ENCODE measurements at regions not wholly inside any gene's neighbourhood (a gene's known extent, or its start where the extent isn't known, plus 50 kb on each side); places are given as distances from the start of the nearest gene placed in this dataset.

- H3K4me3 ChIP-seq (replicated peaks in 1 of 2; ENCODE audit: low read depth in 2 of 2, low read length in 2 of 2), result no peak overlapping the region
- DNase-seq (ENCODE audit: low read depth in 2 of 2), result no peak
- TF ChIP-seq CTCF (IDR thresholded peaks at IDR 0.05; ENCODE audit: low read depth, low read length), result no peak
Measured at GRCh38 chr3:1775321-1775720, 323.3 kb upstream of the CNTN4 start.

DNA sequence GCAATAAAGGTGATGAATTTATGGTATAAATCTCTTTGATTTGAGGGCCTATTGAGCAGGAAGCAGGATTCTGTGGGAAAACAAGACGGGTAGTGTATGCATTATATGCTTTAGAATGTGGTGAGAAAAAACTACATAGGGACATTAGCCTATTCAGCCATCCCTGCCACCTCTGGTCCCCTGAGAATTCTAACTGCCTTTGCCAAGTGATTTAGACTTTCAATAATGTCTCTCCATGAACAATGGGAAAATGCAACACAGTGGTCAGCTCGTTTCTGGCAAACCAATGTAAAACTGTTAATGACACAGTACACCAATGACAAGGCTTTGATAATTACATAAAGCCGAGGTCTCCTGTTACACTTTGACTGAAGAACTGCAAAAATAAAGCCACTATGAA, 314.7 kb upstream of the CNTN4 start:
- DNase-seq (ENCODE audit: low read depth in 2 of 2), result no peak
- TF ChIP-seq CTCF (IDR thresholded peaks at IDR 0.05; ENCODE audit: low read depth, low read length), result no peak
- no peak overlapping the region for H3K4me3 ChIP-seq (replicated peaks in 1 of 2; ENCODE audit: low read depth in 2 of 2, low read length in 2 of 2)

- TF ChIP-seq CTCF (IDR thresholded peaks at IDR 0.05; ENCODE audit: low read depth, low read length), result no peak
- H3K4me3 ChIP-seq (replicated peaks in 1 of 2; ENCODE audit: low read depth in 2 of 2, low read length in 2 of 2), result no peak overlapping the region
- DNase-seq (ENCODE audit: low read depth in 2 of 2), result no peak
Measured at GRCh38 chr3:1787094-1787493, 311.6 kb upstream of the CNTN4 start.

- no peak for TF ChIP-seq CTCF (IDR thresholded peaks at IDR 0.05; ENCODE audit: low read depth, low read length)
- no peak overlapping the region for H3K4me3 ChIP-seq (replicated peaks in 1 of 2; ENCODE audit: low read depth in 2 of 2, low read length in 2 of 2)
- DNase-seq (ENCODE audit: low read depth in 2 of 2), result no peak
Measured at GRCh38 chr3:1792466-1792865, 306.2 kb upstream of the CNTN4 start.

GRCh38 chr3:1798711-1799405, 299.8 kb upstream of the CNTN4 start:
- H3K4me3 ChIP-seq (replicated peaks in 1 of 2; ENCODE audit: low read depth in 2 of 2, low read length in 2 of 2), result no peak overlapping the region
- no peak for TF ChIP-seq CTCF (IDR thresholded peaks at IDR 0.05; ENCODE audit: low read depth, low read length)
- DNase-seq (ENCODE audit: low read depth in 2 of 2), result no peak

DNA sequence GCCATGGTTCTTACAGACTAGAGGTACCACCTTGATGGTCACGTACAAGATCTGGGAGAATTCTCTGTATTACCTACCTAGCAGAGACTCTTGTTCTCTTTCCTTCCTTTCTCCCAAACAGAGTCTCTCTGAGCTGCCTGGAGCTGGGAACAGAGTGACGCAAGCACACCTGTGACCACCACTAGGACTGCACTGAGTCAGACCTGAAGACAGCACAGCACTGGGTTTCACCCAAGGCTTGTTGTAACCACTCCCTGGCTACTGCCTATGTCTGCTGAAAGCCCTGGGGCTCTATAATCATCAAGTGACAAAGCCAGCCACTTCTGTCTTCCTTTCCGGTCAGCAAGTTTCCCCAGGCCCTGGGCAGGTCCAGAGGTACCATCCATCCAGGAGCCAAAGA, 293.3 kb upstream of the CNTN4 start:
- no peak overlapping the region for H3K4me3 ChIP-seq (replicated peaks in 1 of 2; ENCODE audit: low read depth in 2 of 2, low read length in 2 of 2)
- TF ChIP-seq CTCF (IDR thresholded peaks at IDR 0.05; ENCODE audit: low read depth, low read length), result no peak
- no peak for DNase-seq (ENCODE audit: low read depth in 2 of 2)

- no peak for DNase-seq (ENCODE audit: low read depth in 2 of 2)
- no peak for TF ChIP-seq CTCF (IDR thresholded peaks at IDR 0.05; ENCODE audit: low read depth, low read length)
- no peak overlapping the region for H3K4me3 ChIP-seq (replicated peaks in 1 of 2; ENCODE audit: low read depth in 2 of 2, low read length in 2 of 2)
Measured at GRCh38 chr3:1808590-1808989, 290.1 kb upstream of the CNTN4 start.

Measured in cardiac fibroblast (primary cell).